GM23248 (cell line): ENCODE measurements at regions not wholly inside any gene's neighbourhood (a gene's known extent, or its start where the extent isn't known, plus 50 kb on each side); places are given as distances from the start of the nearest gene placed in this dataset.

Experiments
- DNase-seq: peaks from one replicate; pipeline ENCODE4 v3.0.0-alpha.2; 2015
- H2AFZ ChIP-seq: fragments of 200-600 bp; sonication (generic); 2 replicates; pipeline ENCODE4 v1.6.1; 2016; ENCODE audit warnings: antibody characterized with exemption
- H3F3A ChIP-seq: fragments of 200-600 bp; sonication (generic); 2 replicates; pipeline ENCODE4 v1.6.1; 2016; ENCODE audit warnings: mild to moderate bottlenecking, antibody characterized with exemption, mixed run types; ENCODE audit not compliant: insufficient read depth
- H3K27ac ChIP-seq: fragments of 200-600 bp; sonication (generic); 2 replicates; pipeline ENCODE4 v1.5.1; 2016; ENCODE audit warnings: mild to moderate bottlenecking
- H3K27me3 ChIP-seq: fragments of 200-600 bp; sonication (generic); replicated peaks from 2 replicates; pipeline ENCODE4 v1.6.1; 2016; ENCODE audit warnings: mild to moderate bottlenecking; ENCODE audit not compliant: insufficient read depth
- H3K36me3 ChIP-seq: fragments of 200-600 bp; sonication (generic); 2 replicates; pipeline ENCODE4 v1.6.1; 2016; ENCODE audit warnings: low read depth, mild to moderate bottlenecking
- H3K4me1 ChIP-seq: fragments of 200-600 bp; sonication (generic); 2 replicates; pipeline ENCODE4 v1.6.1; 2016; ENCODE audit warnings: mild to moderate bottlenecking; ENCODE audit not compliant: insufficient read depth
- H3K4me2 ChIP-seq: fragments of 200-600 bp; sonication (generic); one replicate; pipeline ENCODE4 v1.6.1; 2016; ENCODE audit warnings: mild to moderate bottlenecking; ENCODE audit not compliant: unreplicated experiment
- H3K4me3 ChIP-seq: fragments of 200-600 bp; sonication (generic); 2 replicates; pipeline ENCODE4 v1.5.1; 2016; ENCODE audit warnings: mild to moderate bottlenecking
- H3K79me2 ChIP-seq: fragments of 200-600 bp; sonication (generic); 2 replicates; pipeline ENCODE4 v1.6.1; 2016; ENCODE audit warnings: mild to moderate bottlenecking; ENCODE audit not compliant: insufficient read depth
- H3K9ac ChIP-seq: fragments of 200-600 bp; sonication (generic); 2 replicates; pipeline ENCODE4 v1.6.1; 2016; ENCODE audit warnings: mild to moderate bottlenecking
- H3K9me2 ChIP-seq: fragments of 200-600 bp; sonication (generic); 2 replicates; pipeline ENCODE4 v1.6.1; 2016; ENCODE audit warnings: mixed run types, mild to moderate bottlenecking, moderate library complexity; ENCODE audit not compliant: insufficient read depth
- H3K9me3 ChIP-seq: fragments of 200-600 bp; sonication (generic); one replicate; pipeline ENCODE4 v1.6.1; 2017; ENCODE audit warnings: low read depth
- H4K20me1 ChIP-seq: fragments of 200-600 bp; sonication (generic); 2 replicates; pipeline ENCODE4 v1.6.0; 2016; ENCODE audit not compliant: insufficient read depth
- EZH2 ChIP-seq: fragments of 200-600 bp; sonication (generic); IDR thresholded peaks from 2 replicates; pipeline ENCODE4 v1.6.1; 2018; ENCODE audit warnings: antibody characterized with exemption, mild to moderate bottlenecking; ENCODE audit not compliant: insufficient read depth, poor library complexity, severe bottlenecking
- EZH2phosphoT487 ChIP-seq: fragments of 200-600 bp; sonication (generic); IDR thresholded peaks from 2 replicates; pipeline ENCODE4 v1.6.1; 2018; ENCODE audit warnings: antibody characterized with exemption, moderate library complexity, mild to moderate bottlenecking, low read depth; ENCODE audit not compliant: insufficient read depth
- WGBS, 2 experiments: methylation state at CpG; one replicate each; pipeline ENCODE4 v1.1.6; 2015 to 2017; ENCODE audit warnings: low lambda C conversion rate in 2 of 2, low coverage in 1 of 2; ENCODE audit errors: missing lambda C conversion rate in 2 of 2; 5-methylcytosine and 5-hydroxymethylcytosine counted together
- in situ Hi-C: fragments of 300-500 bp; cut with MboI; formaldehyde crosslinking; loops from 2 replicates; pipeline ENCODE4 v1.15.0; 2020

GRCh38 chrX:10945498-10945897 is 165.6 kb upstream of the HCCS start:
- in situ Hi-C loops: no loop called here

GRCh38 chrX:10949541-10949940 is 161.6 kb upstream of the HCCS start:
- in situ Hi-C loops: no loop called here
- Histone ChIP-seq H3K4me2 (no peak overlapping the region), H3K9me2 (no peaks in the 10 kb centered on the region), H3K9ac (no peak overlapping the region), H3K27ac (no peak overlapping the region), H3K79me2 (no peaks in the 10 kb centered on the region), H3K4me3 (no peak overlapping the region), H3K4me1 (no peaks in the 10 kb centered on the region), H4K20me1 (no peaks in the 10 kb centered on the region), H3F3A (no peaks in the 10 kb centered on the region; the same call in 1 of the 2 replicates), H3K27me3 (no peaks in the 10 kb centered on the region), H2AFZ (no peak overlapping the region), H3K36me3 (no peaks in the 10 kb centered on the region), H3K9me3 (no peaks in the 10 kb centered on the region)
- no peak for TF ChIP-seq EZH2
- TF ChIP-seq EZH2phosphoT487: no peak
- no peak for DNase-seq

More at GRCh38 chrX:10945498-10945897, 165.6 kb upstream of the HCCS start:
- DNase-seq: peak; percentile 40
- no peaks in the 10 kb centered on the region; the same call in 1 of the 2 replicates for H3F3A ChIP-seq
- no peaks in the 10 kb centered on the region for H3K27me3 ChIP-seq
- no peaks in the 10 kb centered on the region for H3K4me1 ChIP-seq
- H3K4me2 ChIP-seq: no peak overlapping the region
- whole genome bisulfite sequencing, 2 experiments: 27 to 29% methylated on average over 4 of the region's 4 CpGs
- no peaks in the 10 kb centered on the region for H3K36me3 ChIP-seq
- TF ChIP-seq EZH2: no peak
- H3K9me3 ChIP-seq: no peaks in the 10 kb centered on the region
- no peaks in the 10 kb centered on the region for H3K9me2 ChIP-seq
- H3K4me3 ChIP-seq: no peak overlapping the region
- H3K79me2 ChIP-seq: no peaks in the 10 kb centered on the region
- no peak overlapping the region for H3K27ac ChIP-seq
- no peaks in the 10 kb centered on the region for H4K20me1 ChIP-seq
- H3K9ac ChIP-seq: no peak overlapping the region
- peak overlapping the region; percentile 24; the same call in 1 of the 2 replicates for H2AFZ ChIP-seq

- WGBS, 2 experiments: 7 to 19% methylated on average over 3 to 5 of the region's 5 CpGs
- Histone ChIP-seq H3K4me1 (no peaks in the 10 kb centered on the region), H3F3A (no peaks in the 10 kb centered on the region), H3K27ac (no peak overlapping the region), H3K36me3 (no peaks in the 10 kb centered on the region), H3K9me3 (no peaks in the 10 kb centered on the region), H4K20me1 (no peaks in the 10 kb centered on the region), H3K9ac (no peak overlapping the region), H3K4me3 (no peak overlapping the region), H2AFZ (no peak overlapping the region), H3K9me2 (no peaks in the 10 kb centered on the region), H3K27me3 (no peaks in the 10 kb centered on the region), H3K4me2 (no peak overlapping the region), H3K79me2 (no peaks in the 10 kb centered on the region)
- DNase-seq: no peak
- in situ Hi-C loops: no loop called here
- no peak for TF ChIP-seq EZH2
- TF ChIP-seq EZH2phosphoT487: no peak
Observed at GRCh38 chrX:10952619-10953018, 158.5 kb upstream of the HCCS start.

- no peak for DNase-seq
- in situ Hi-C loops: no loop called here
- no peak overlapping the region for H2AFZ ChIP-seq
- H3K4me1 ChIP-seq: no peaks in the 10 kb centered on the region
- H3K9me2 ChIP-seq: no peaks in the 10 kb centered on the region
- no peak overlapping the region for H3K4me2 ChIP-seq
- no peaks in the 10 kb centered on the region for H3K36me3 ChIP-seq
- no peak overlapping the region for H3K9ac ChIP-seq
- no peak overlapping the region for H3K27ac ChIP-seq
- H3K9me3 ChIP-seq: no peaks in the 10 kb centered on the region
- H3K27me3 ChIP-seq: no peaks in the 10 kb centered on the region
- TF ChIP-seq EZH2: no peak
- TF ChIP-seq EZH2phosphoT487: no peak
- WGBS, 2 experiments: 84 to 85% methylated on average over 6 to 8 of the region's 8 CpGs
- H3K79me2 ChIP-seq: no peaks in the 10 kb centered on the region
- no peak overlapping the region for H3K4me3 ChIP-seq
- no peaks in the 10 kb centered on the region for H3F3A ChIP-seq
- H4K20me1 ChIP-seq: no peaks in the 10 kb centered on the region
Observed at GRCh38 chrX:10965174-10965798, 145.8 kb upstream of the HCCS start.

- H3K9me2 ChIP-seq: no peaks in the 10 kb centered on the region
- no peaks in the 10 kb centered on the region for H4K20me1 ChIP-seq
- H3K27ac ChIP-seq: no peak overlapping the region
- no peaks in the 10 kb centered on the region for H3K79me2 ChIP-seq
- WGBS, 2 experiments: 100% methylated on average over 1 of the region's 1 CpG
- no peaks in the 10 kb centered on the region for H3K9me3 ChIP-seq
- in situ Hi-C loops: no loop called here
- no peak overlapping the region for H2AFZ ChIP-seq
- H3K9ac ChIP-seq: no peak overlapping the region
- no peaks in the 10 kb centered on the region for H3F3A ChIP-seq
- no peaks in the 10 kb centered on the region for H3K36me3 ChIP-seq
- no peaks in the 10 kb centered on the region for H3K27me3 ChIP-seq
- H3K4me3 ChIP-seq: no peak overlapping the region
- no peak for DNase-seq
- H3K4me1 ChIP-seq: no peaks in the 10 kb centered on the region
- TF ChIP-seq EZH2 (no peak), EZH2phosphoT487 (no peak)
- no peak overlapping the region for H3K4me2 ChIP-seq
Observed at GRCh38 chrX:10966057-10966456, 145.1 kb upstream of the HCCS start.
